ENCODE measurements at regions not wholly inside any gene's neighbourhood (a gene's known extent, or its start where the extent isn't known, plus 50 kb on each side); places are given as distances from the start of the nearest gene placed in this dataset.

- Histone ChIP-seq H3K14ac (replicated peaks; ENCODE audit: low read depth, low read length) (no peak overlapping the region), H4K20me1 (ENCODE audit: insufficient read depth, low read length) (no peaks in the 10 kb centered on the region), H3K4ac (ENCODE audit: low read depth, low read length) (no peak overlapping the region), H3K4me3 (ENCODE audit: insufficient read depth, low read depth, low read length) (no peak overlapping the region), H2AK5ac (ENCODE audit: low read depth, low read length) (no peak overlapping the region; the same call in 1 of the 2 replicates), H3K36me3 (ENCODE audit: control insufficient read depth, insufficient read depth, low read length) (no peaks in the 10 kb centered on the region), H3K4me2 (ENCODE audit: low read depth, low read length) (no peak overlapping the region), H3K9me1 (ENCODE audit: insufficient read depth, low read length) (no peaks in the 10 kb centered on the region), H3K9me3 (ENCODE audit: control insufficient read depth, insufficient read depth, low read length) (no peaks in the 10 kb centered on the region), H3K79me1 (ENCODE audit: low read depth in 1 of 2, low read length in 2 of 2) (no peaks in the 10 kb centered on the region), H3K9ac (ENCODE audit: low read depth, low read length) (no peak overlapping the region), H2BK20ac (ENCODE audit: low read depth, low read length) (no peak overlapping the region), H2AK9ac (replicated peaks; ENCODE audit: low read depth, low read length, poor library complexity) (no peak overlapping the region), H3K56ac (ENCODE audit: extremely low read depth, insufficient read depth, low read length) (no peak overlapping the region), H3K18ac (ENCODE audit: low read depth, low read length) (no peak overlapping the region; the same call in 1 of the 2 replicates), H4K91ac (ENCODE audit: insufficient read depth, low read depth, low read length) (no peak overlapping the region), H2BK120ac (ENCODE audit: low read depth, low read length) (peak overlapping the region; percentile 8; the same call in 1 of the 2 replicates), H3K27ac (ENCODE audit: insufficient read depth, low read length) (no peak overlapping the region), H2AFZ (replicated peaks; ENCODE audit: low read length, poor library complexity) (no peak overlapping the region), H3K27me3 (ENCODE audit: control insufficient read depth, insufficient read depth, low read length) (no peaks in the 10 kb centered on the region), H4K5ac (ENCODE audit: low read depth, low read length) (no peak overlapping the region), H2BK15ac (ENCODE audit: low read depth, low read length) (no peak overlapping the region), H3K4me1 (ENCODE audit: control insufficient read depth, insufficient read depth, low read length) (no peaks in the 10 kb centered on the region), H3K23ac (ENCODE audit: low read depth, low read length) (no peak overlapping the region), H4K8ac (ENCODE audit: low read depth in 2 of 2, low read length in 2 of 2) (no peak overlapping the region), H2BK5ac (ENCODE audit: low read depth, low read length, poor library complexity, severe bottlenecking) (no peak overlapping the region)
- dilution Hi-C loops (cut with HindIII; ENCODE audit: low sequenced_read_pairs, unreplicated experiment) = no loop called here
- in situ Hi-C loops (cut with MboI; ENCODE audit: low sequenced_read_pairs) = no loop called here
- ATAC-seq (ENCODE audit: low read depth) (no peak), DNase-seq (no peak)
- no TSS peak for BruUV-seq (replicated peaks)
- TF ChIP-seq BHLHE40 (IDR thresholded peaks at IDR 0.05; ENCODE audit: low read depth, low read length) = no peak
- TF ChIP-seq ELK1 (IDR thresholded peaks at IDR 0.05; ENCODE audit: borderline replicate concordance, low read depth, low read length) = no peak
- no CpG with 5 or more reads among the region's 5 CpGs for WGBS, 2 experiments (ENCODE audit: extremely low coverage in 2 of 2, insufficient read length in 1 of 2)
- intact Hi-C loops (cut with micrococcal nuclease) = no loop called here
- CTCF ChIA-PET = no interaction called here
- POLR2A ChIA-PET (ENCODE audit: unreplicated experiment) = no interaction called here
Measured at GRCh38 chr20:53813636-53814035, 220.0 kb upstream of the ZNF217 start.

Data from IMR-90 (cell line).